GM10266 (cell line): ENCODE measurements at regions not wholly inside any gene's neighbourhood (a gene's known extent, or its start where the extent isn't known, plus 50 kb on each side); places are given as distances from the start of the nearest gene placed in this dataset.
"Not testable (repeated sequence)": the region's sequence is repeated elsewhere in the genome, so short reads cannot be mapped to it uniquely, and the experiment has no call there.

Experiments
- DNase-seq: peaks from one replicate; pipeline ENCODE4 v3.0.0; 2012; ENCODE audit errors: extremely low spot score
- CTCF ChIP-seq: IDR thresholded peaks from 2 replicates; pipeline ENCODE4 v1.5.1; 2012; ENCODE audit warnings: mild to moderate bottlenecking, low read depth; ENCODE audit not compliant: control insufficient read depth, insufficient read depth; ENCODE audit errors: missing control alignments

GRCh38 chr7:34438436-34438835, 219.6 kb upstream of the NPSR1 start:
- TF ChIP-seq CTCF = no peak
- DNase-seq = no peak

GRCh38 chr7:34445653-34446052, 212.4 kb upstream of the NPSR1 start:
- DNase-seq = no peak
- no peak for TF ChIP-seq CTCF

- DNase-seq = not testable (repeated sequence)
Measured at GRCh38 chr7:34448531-34448930, 209.5 kb upstream of the NPSR1 start.

DNA sequence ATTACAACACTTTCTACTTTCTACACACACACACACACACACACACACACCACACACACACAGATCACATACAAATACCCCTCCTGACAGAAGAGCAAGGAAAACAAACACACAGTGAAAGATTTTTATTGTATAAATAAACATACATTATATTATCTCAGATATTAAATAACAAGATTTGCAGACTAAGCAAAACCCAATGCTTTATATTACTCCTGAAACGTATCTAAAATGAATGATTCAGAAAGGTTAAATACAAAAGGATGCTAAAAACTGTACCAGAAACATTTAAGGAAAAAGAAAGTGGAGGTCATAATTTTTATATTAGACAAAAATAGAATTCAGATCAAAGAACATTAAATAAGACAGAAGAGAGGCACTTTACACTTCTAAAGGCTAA, 208.3 kb upstream of the NPSR1 start:
- DNase-seq = no peak
- TF ChIP-seq CTCF = no peak

DNA sequence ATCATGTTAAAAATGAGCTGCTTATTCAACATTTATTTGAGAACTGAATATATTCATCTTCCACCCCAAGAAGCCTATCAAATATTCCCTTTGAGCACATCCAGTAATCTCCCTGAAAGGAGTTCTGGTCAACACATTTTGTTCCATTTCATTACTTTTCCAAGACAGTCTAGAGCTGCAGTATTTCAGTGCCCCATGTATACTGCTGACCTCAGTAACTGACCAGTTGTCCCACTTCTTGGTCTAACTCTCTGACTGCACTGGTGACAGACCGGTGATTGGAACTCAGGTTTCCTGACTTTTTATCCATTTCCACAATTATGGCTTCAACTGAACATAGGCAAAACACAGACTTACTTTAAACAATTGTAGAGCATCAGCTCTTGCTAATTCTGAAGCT, 206.8 kb upstream of the NPSR1 start:
- TF ChIP-seq CTCF = no peak
- DNase-seq = no peak

GRCh38 chr7:34451923-34452322, 206.1 kb upstream of the NPSR1 start:
- no peak for DNase-seq
- no peak for TF ChIP-seq CTCF

GRCh38 chr7:34452363-34452762, 205.7 kb upstream of the NPSR1 start:
- DNase-seq = no peak
- no peak for TF ChIP-seq CTCF

DNA sequence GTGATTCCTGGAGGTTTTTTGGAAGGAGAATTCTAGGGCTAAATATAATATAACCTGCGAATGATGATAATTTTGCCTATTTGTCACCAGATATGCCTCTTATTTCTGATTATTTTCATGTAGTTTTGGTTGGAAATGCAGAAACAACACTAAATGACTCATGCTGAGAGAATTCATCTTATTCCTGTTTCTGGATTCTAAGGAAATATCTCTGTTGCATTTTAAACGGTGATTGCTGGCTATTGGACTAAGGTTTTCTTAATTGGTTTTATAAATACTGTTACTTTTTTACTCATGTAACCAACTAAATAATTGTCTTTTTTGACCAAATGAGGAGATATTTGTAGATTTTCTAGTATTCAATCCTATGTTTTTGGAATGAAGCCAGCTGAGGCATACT, 204.9 kb upstream of the NPSR1 start:
- TF ChIP-seq CTCF = no peak
- DNase-seq = no peak
